ENCODE measurements at regions not wholly inside any gene's neighbourhood (a gene's known extent, or its start where the extent isn't known, plus 50 kb on each side); places are given as distances from the start of the nearest gene placed in this dataset.

DNA sequence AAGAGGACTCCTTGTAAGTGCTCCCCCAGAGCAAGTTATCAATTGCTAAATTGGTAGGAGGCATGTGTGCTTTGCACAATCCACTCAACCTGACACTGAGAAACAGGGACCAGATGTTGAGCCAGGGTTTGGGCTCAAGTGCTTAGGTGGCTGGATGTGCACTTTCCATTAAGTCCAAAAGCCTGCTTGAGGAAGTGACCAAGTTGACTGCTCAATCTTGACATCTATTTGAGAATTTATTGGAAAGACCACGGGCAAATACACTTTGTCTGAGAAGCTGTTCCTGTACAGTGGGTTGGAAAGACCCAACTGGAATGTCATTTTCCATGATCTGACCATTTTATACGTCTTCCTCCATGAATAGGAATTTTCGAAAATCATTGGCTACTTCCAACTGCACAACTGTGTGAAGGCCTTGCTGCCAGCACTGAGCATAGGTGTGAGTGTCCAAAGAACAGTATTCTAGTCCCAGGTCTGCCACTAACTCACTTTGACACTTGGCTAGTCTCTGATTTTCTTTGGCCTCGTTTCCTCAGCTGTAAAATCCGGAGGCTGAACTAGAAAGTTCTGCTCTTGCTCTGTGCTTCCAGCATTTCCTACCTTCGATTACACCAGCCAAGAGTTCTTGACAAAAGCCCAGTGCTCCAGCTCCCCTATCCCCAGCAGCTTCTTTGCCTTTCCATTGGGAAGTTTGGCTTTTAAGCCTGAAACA, 186.9 kb upstream of the ECI2 start:
- H3K9me3 Mint-ChIP-seq = no peaks in the 10 kb centered on the region

DNA sequence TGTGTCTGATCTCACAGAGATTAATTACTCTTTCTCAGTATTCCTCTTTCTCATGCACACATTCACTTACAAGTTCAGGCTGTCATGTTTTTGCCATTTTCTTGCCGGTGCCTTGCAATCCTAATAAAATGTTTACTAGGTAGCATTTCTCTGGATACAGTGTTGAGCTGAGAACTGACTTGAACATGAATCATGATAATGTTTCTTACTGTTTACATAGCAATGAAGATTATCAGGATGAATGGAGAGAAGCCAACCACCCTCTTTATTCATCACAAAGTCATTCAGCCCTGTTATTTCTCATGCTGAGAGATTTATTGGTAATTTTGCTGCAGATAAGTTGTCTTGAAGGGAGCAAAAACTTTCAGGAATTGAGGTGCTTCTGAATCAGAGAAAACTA, 185.5 kb upstream of the ECI2 start:
- Mint-ChIP-seq H3K27ac (no peak overlapping the region), H3K36me3 (no peaks in the 10 kb centered on the region), H3K27me3 (peaks cover 34% of the 10 kb centered on the region), H3K9me3 (no peaks in the 10 kb centered on the region), H3K4me1 (peaks cover 4% of the 10 kb centered on the region), H3K4me3 (no peak overlapping the region)
- no peak for DNase-seq

More for the DNA sequence above, 186.9 kb upstream of the ECI2 start:
- Mint-ChIP-seq H3K27ac (no peak overlapping the region), H3K4me3 (no peak overlapping the region), H3K4me1 (no peaks in the 10 kb centered on the region), H3K27me3 (peaks cover 39% of the 10 kb centered on the region), H3K36me3 (no peaks in the 10 kb centered on the region)
- no peak for DNase-seq

DNA sequence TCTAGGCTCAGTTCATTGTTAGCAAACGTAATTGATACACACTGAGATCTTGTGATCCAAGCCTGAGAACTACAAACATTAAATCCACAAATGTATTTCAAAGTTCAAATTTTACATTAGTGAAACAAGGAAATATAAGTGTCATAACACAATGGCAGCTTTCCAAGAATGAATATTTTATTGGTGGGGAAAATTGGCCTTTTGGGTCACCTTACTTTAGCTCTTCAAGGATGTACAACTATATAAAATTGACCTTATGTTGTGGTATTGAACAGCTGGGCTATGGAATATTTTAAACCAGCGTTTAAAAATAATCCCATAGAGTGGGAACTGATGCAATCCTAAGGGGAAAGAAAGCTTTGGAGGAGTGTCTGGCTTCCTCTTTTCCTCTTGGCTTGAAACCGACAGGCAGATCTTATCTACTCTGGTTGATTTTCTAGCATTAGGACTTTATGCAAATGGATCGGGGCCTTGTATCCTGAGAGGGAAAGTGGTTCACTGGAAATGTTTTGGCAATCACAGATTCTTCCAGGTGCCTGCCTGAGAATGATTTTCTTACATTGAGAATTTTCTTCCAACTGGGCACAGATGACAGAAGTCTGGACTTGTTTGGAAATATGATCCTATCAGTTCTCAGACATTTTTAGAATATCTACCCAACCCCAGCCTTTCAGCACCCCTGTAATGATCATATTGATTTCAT, 184.8 kb upstream of the ECI2 start:
- Mint-ChIP-seq H3K4me1 (peaks cover 4% of the 10 kb centered on the region), H3K27ac (no peak overlapping the region), H3K9me3 (no peaks in the 10 kb centered on the region), H3K27me3 (peaks cover 37% of the 10 kb centered on the region), H3K4me3 (no peak overlapping the region), H3K36me3 (no peaks in the 10 kb centered on the region)
- DNase-seq = no peak

DNA sequence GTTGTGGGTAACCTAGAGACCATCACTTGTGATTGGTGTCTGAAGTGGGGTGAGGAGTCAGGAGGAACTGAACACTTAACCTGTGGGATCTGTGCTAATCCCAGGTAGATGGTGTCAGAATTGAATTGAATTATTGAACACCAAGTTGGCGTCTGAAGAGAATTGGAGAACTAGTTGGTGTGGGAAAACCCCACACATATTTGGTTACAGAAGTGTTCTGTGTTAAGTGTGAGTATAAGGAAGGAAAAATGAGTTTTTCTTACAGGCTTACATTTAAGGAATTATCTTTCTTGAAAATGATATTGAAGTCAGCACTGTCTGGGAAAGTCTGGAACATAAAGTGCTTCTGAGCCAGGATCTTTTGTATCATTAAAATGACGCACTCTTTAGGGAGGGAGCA, 182.9 kb upstream of the ECI2 start:
- H3K4me1 Mint-ChIP-seq = peaks cover 4% of the 10 kb centered on the region
- no peak overlapping the region for H3K4me3 Mint-ChIP-seq
- no peak overlapping the region for H3K27ac Mint-ChIP-seq
- H3K9me3 Mint-ChIP-seq = peaks cover 5% of the 10 kb centered on the region
- DNase-seq = no peak
- peaks cover 35% of the 10 kb centered on the region for H3K27me3 Mint-ChIP-seq
- H3K36me3 Mint-ChIP-seq = peaks cover 1% of the 10 kb centered on the region

DNA sequence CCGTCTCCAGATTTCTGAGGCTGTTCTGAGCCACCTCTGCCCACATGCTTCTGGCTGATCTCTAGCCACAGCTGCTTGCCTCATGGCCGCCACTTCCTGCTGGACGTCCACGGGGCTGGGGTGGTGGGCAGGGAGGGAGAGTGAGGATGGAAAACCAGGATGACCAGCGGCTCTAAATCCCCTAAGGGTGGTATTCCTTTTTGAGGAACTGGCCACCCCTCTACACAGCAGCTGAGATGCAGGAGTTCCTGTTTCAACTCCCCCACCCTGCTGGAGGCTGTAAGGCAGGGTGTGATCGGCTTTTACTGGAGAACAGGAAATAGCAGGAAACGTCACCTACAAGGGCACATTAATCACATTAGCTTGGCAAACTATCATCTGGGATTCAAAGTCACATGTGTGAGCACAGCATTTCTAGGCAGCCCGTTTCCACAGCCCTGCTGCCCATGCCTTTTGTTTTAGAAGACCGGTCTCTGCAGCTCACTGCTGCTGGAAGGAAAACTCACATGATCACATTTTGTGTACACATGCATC, 181.6 kb upstream of the ECI2 start:
- no peak overlapping the region for H3K27ac Mint-ChIP-seq
- peaks cover 4% of the 10 kb centered on the region for H3K4me1 Mint-ChIP-seq
- H3K36me3 Mint-ChIP-seq = peaks cover 1% of the 10 kb centered on the region
- no peak for DNase-seq
- H3K9me3 Mint-ChIP-seq = peaks cover 15% of the 10 kb centered on the region
- no peak overlapping the region for H3K4me3 Mint-ChIP-seq
- H3K27me3 Mint-ChIP-seq = peaks cover 24% of the 10 kb centered on the region

DNA sequence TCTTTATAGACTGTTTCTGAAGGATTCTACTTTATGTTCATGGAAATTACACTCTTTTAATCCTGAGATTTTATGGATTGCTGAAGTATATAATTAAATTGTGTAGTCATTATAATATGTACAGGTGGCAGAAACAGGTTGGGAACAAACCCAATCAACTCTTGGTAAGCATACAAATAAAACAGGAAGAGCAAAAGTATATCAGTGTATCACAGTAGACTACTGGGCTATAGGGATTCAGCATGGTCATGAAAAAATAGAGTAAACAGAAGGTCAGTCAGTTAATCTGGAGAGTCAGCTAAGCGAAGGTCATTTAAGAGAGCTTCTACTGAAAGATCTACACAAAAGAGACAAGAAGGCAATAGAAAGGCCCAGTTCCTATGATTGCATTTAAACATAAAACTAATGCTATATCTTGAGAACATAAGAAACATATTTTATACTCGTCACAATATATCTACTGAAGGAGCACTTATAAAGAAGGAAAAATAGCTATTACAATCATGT, 178.9 kb upstream of the ECI2 start:
- Mint-ChIP-seq H3K4me3 (no peak overlapping the region), H3K36me3 (peaks cover 1% of the 10 kb centered on the region), H3K27ac (no peak overlapping the region), H3K9me3 (peaks cover 28% of the 10 kb centered on the region), H3K27me3 (peaks cover 20% of the 10 kb centered on the region), H3K4me1 (peaks cover 4% of the 10 kb centered on the region)
- DNase-seq = no peak

DNA sequence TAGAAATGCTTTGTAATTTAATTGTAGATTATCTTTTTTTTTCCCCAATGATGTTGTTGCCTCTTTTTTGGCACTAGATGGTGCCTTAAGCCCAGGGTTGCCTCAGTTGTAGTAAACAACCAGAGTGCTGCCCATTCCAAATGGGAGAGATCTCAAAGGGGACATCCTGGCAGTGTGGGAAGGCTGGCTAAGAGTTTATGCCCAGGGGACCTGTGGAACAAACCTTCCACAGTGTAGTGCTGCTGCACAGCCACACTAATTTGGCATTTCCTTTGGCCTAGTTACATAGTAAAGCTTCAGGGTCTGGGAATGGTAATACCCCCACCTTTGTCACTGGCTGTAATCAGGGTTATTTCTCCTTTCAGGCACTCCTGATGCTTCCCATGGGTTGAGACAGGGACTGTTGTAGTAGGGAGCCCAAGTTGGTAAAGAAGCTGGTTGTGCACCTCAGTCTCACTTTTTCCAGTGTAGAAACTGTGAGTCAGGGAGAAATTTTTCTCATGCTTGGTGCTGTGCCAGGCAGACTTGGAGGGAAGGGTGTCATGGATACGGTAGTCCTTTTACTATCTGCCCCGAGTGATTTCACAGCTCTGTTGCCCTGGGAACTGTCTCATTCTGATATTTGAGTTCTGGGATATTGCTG, 177.8 kb upstream of the ECI2 start:
- DNase-seq = no peak
- Mint-ChIP-seq H3K36me3 (peaks cover 1% of the 10 kb centered on the region), H3K4me3 (no peak overlapping the region), H3K9me3 (peaks cover 28% of the 10 kb centered on the region), H3K4me1 (peaks cover 4% of the 10 kb centered on the region), H3K27ac (no peak overlapping the region), H3K27me3 (peaks cover 15% of the 10 kb centered on the region)

DNA sequence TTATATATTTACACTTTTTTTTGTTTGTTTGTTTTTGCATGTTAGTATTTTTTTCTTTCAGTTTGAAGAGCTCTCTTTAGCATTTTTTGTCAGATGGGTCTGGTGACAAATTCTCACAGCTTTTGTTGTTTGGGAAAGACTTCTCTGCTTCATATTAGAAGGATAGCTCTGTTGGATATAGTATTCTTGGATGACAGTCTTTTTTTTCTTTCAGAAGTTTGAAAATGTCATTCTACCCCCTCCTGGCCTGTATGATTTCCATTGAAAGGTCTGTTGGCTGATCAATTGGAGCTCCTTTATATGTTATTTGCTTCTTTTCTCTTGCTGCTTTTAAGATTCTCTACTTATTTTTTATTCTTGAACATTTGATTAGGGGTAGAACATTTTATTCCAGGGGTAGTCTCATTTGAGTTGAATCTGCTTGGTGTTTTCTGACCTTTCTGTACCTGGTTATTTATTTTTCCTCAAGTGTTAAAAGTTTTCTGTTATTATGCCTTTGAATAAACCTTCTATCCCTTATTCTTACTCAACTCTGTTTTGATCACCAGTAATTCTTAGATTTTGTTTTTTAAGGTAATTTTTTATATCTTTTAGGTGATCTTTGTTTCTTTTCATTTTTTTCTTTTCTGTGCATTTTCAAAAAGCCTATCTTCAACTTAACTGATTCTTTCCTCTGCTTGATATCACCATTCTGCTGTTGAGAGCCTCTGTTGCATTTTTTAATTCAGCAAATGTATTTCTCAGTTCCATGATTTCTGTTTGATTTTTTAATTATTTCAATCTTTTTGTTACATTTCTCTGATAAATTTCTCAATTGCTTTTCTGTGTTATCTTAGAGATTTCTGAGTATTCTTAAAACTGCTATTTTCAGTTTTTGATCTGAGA, 176.8 kb upstream of the ECI2 start:
- H3K4me3 Mint-ChIP-seq = no peak overlapping the region
- H3K9me3 Mint-ChIP-seq = peaks cover 28% of the 10 kb centered on the region
- H3K4me1 Mint-ChIP-seq = peaks cover 3% of the 10 kb centered on the region
- no peak for DNase-seq
- peaks cover 11% of the 10 kb centered on the region for H3K27me3 Mint-ChIP-seq
- peaks cover 1% of the 10 kb centered on the region for H3K36me3 Mint-ChIP-seq
- no peak overlapping the region for H3K27ac Mint-ChIP-seq

DNA sequence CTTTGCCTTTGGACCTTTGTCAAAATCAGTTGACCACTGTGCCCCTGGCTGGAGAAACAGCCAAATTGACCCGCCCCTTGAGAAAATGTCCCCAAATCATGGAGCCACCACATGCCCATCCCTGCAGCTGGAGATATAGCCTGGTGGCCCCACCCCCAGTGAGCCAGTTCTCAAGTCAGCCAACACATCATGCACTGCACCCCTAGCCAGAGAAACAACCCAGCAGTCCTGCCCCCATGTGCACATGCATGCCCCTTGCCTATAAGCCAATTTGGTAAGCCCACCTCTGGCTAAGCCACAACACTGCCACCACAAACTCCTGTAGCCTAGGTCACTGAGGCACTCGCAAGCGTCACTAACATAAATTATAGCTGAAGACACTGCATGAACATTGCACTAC, 174.2 kb upstream of the ECI2 start:
- peaks cover 28% of the 10 kb centered on the region for H3K9me3 Mint-ChIP-seq

DNA sequence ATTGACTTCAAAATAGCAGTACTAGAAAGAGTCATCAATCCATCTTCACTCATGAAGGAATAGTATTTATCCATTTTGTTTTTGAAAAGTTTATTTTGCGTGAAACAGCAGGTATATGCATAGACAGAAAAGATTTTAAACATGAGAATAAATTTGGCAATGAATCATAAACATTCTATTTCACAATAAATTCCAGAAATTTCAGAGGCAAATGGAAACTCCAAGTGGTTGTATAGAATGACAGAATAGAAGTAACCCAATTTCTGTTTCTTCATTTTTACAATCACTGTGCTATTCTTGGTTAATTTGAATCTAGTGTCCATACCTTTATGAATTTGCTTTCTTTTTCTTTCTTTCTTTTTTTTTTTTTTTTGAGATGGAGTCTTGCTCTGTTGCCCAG, 173.0 kb upstream of the ECI2 start:
- H3K36me3 Mint-ChIP-seq = no peaks in the 10 kb centered on the region
- peaks cover 23% of the 10 kb centered on the region for H3K9me3 Mint-ChIP-seq
- H3K4me1 Mint-ChIP-seq = no peaks in the 10 kb centered on the region

More for the DNA sequence above, 174.2 kb upstream of the ECI2 start:
- Mint-ChIP-seq H3K4me1 (no peaks in the 10 kb centered on the region), H3K27ac (no peak overlapping the region), H3K4me3 (no peak overlapping the region), H3K36me3 (peaks cover 1% of the 10 kb centered on the region), H3K27me3 (peaks cover 8% of the 10 kb centered on the region)
- no peak for DNase-seq

DNA sequence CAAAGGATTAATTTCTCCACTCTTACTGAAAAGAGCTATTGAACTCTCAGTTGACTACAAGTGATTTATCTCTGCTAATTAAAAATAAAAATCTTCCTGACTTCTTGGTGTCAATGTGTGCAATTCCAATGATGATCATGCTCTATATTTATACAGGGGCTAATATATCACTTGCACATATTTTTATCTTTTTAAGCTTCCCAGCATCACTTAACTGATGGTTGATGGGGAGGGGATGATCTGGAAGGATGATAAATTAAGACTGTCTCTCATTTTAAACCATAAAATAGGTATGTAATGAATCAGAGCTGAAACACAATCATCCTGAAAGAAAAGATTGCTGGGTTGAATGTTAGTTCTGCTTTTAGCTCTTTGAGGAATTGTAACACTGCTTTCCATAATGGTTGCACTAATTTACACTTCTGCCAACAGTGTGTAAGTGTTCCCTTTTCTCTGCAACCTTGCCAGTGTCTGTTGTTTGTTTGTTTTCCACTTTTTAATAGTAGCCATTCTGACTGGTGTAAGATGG, 169.6 kb upstream of the ECI2 start:
- Mint-ChIP-seq H3K9me3 (peaks cover 3% of the 10 kb centered on the region), H3K4me3 (no peak overlapping the region), H3K4me1 (no peaks in the 10 kb centered on the region), H3K27me3 (peaks cover 11% of the 10 kb centered on the region), H3K27ac (no peak overlapping the region), H3K36me3 (no peaks in the 10 kb centered on the region)
- no peak for DNase-seq

More for the DNA sequence above, 173.0 kb upstream of the ECI2 start:
- DNase-seq = no peak
- Mint-ChIP-seq H3K27me3 (peaks cover 11% of the 10 kb centered on the region), H3K27ac (no peak overlapping the region), H3K4me3 (no peak overlapping the region)

DNA sequence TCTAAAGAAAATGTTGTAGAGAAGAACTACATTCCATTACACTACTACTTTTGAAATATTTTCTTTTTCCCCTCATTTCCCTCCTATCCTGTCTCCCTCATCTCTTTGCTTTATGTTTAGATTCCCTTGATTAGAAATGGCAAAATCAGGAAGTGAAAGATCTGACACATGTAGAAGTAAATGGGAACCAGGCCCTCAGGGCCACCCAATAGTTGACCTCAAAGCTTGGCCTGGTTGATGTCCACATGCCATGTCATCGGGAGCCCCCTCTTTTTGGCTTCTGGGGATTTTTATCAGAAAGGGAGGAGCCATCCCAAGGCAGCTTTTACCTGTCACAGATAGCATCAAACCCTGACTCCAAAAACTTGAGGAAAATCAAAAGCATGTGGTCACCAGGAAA, 168.3 kb upstream of the ECI2 start:
- DNase-seq = no peak
- Mint-ChIP-seq H3K27ac (no peak overlapping the region), H3K36me3 (no peaks in the 10 kb centered on the region), H3K4me1 (no peaks in the 10 kb centered on the region), H3K27me3 (peaks cover 11% of the 10 kb centered on the region), H3K9me3 (no peaks in the 10 kb centered on the region), H3K4me3 (no peak overlapping the region)

DNA sequence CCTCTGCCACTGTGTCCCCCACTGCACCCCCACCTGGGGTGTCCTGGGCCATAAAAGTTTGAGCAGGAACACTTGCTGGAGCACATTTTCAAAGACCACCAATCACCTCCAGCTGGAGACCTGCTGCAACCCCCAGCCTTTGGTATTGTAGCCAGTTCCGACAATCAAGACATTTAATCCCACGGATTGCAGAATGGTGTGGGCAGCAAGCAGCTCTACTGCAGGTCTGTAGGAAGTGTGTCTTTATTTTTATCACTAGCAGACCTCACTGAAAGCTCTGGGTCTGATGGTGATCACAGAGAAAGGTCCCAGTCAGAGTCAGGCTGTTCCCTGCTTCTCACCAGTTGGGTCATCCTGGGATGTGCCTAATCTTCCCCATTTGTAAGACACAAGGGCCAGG, 167.1 kb upstream of the ECI2 start:
- no peaks in the 10 kb centered on the region for H3K4me1 Mint-ChIP-seq
- H3K36me3 Mint-ChIP-seq = no peaks in the 10 kb centered on the region
- H3K4me3 Mint-ChIP-seq = no peak overlapping the region
- DNase-seq = no peak
- H3K9me3 Mint-ChIP-seq = peaks cover 2% of the 10 kb centered on the region
- H3K27ac Mint-ChIP-seq = no peak overlapping the region
- peaks cover 9% of the 10 kb centered on the region for H3K27me3 Mint-ChIP-seq

DNA sequence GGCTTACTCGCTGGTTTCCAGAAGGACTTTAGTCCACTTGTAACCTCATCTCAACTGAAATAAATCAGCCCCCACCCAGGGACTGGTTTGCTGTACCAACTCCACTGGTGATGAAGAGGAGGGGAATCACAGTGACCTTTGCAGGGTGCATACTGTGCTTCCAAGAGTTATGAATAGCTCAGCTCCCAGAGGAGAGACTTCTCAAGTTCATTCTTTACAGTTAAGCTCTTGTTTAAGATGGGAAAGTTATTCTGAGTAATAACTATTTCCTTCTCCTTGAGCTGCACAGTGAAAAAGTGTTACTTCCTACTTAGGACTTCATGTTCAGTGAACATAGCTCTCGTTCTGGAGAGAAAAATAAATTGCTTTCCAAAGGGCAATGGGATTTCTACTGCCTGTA, 166.5 kb upstream of the ECI2 start:
- no peak overlapping the region for H3K4me3 Mint-ChIP-seq
- no peak for DNase-seq
- H3K36me3 Mint-ChIP-seq = no peaks in the 10 kb centered on the region
- H3K4me1 Mint-ChIP-seq = no peaks in the 10 kb centered on the region
- H3K27ac Mint-ChIP-seq = no peak overlapping the region
- H3K9me3 Mint-ChIP-seq = peaks cover 2% of the 10 kb centered on the region
- peaks cover 6% of the 10 kb centered on the region for H3K27me3 Mint-ChIP-seq
